HCT116 (cell line): ENCODE measurements at regions not wholly inside any gene's neighbourhood (a gene's known extent, or its start where the extent isn't known, plus 50 kb on each side); places are given as distances from the start of the nearest gene placed in this dataset.

Experiments
- ATAC-seq: fragments of 200-7000 bp; cut with Tn5 transposase; 2 replicates; pipeline ENCODE4 v1.9.1; 2020; ENCODE audit warnings: mild to moderate bottlenecking, moderate library complexity
- BruUV-seq: library from RNA; stranded (reverse); fragments of 400-500 nt; replicated peaks from 2 replicates; lab custom pipeline; 2021; lab: Mats Ljungman, UMichigan
- CTCF ChIA-PET: fragments of 300-600 bp; sonication (Branson Sonifier 250); formaldehyde crosslinking; loops from one replicate; lab custom pipeline; 2021; ENCODE audit warnings: antibody characterized with exemption; lab: Charles Lee
- POLR2A ChIA-PET: fragments of 300-600, 350-600 bp; sonication (Branson Sonifier 250); formaldehyde crosslinking; loops from one replicate; lab custom pipeline; 2021; ENCODE audit warnings: antibody characterized with exemption; lab: Charles Lee
- RAD21 ChIA-PET, 2 experiments: fragments of 300-600 bp; sonication (Branson Sonifier 250); formaldehyde crosslinking; loops; one replicate each; lab custom pipeline; 2023; ENCODE audit warnings: low total read pairs in 2 of 2; ENCODE audit not compliant: uncharacterized antibody in 2 of 2, unreplicated experiment in 2 of 2, low non-redundant PET in 1 of 2; lab: Charles Lee
- DNase-seq: peaks from one replicate; pipeline ENCODE4 v3.0.0-alpha.2; 2010; ENCODE audit warnings: low read depth, low spot score
- H2AFZ ChIP-seq: fragments of 200-600 bp; shearing (Covaris generic), sonication (generic); 2 replicates; pipeline ENCODE4 v1.6.1; 2017; ENCODE audit warnings: low read depth, mixed run types, mixed read lengths, antibody characterized with exemption, low read length; ENCODE audit not compliant: poor library complexity, severe bottlenecking
- H3K27ac ChIP-seq: 2 replicates; pipeline ENCODE4 v1.5.1; 2012; ENCODE audit warnings: low read depth, low read length
- H3K27me3 ChIP-seq: fragments of 200-600 bp; sonication (generic); 2 replicates; pipeline ENCODE4 v1.6.1; 2016; ENCODE audit warnings: mixed run types, low read length, mixed read lengths; ENCODE audit not compliant: insufficient read depth
- H3K36me3 ChIP-seq, 2 experiments: fragments of 200-500 bp in 1 of 2; fragments of 200-600 bp in 1 of 2; sonication (Bioruptor generic) in 1 of 2; sonication (generic) in 1 of 2; 2 replicates each; pipeline versions ENCODE4 v1.5.1 to v1.6.1; 2014 to 2016; ENCODE audit warnings: low read length in 2 of 2, inconsistent platforms in 1 of 2, mixed read lengths in 1 of 2, mixed run types in 1 of 2; ENCODE audit not compliant: insufficient read depth in 2 of 2, control insufficient read depth in 1 of 2
- H3K4me1 ChIP-seq, 2 experiments: fragments of 200-600 bp in 1 of 2; sonication (generic) in 1 of 2; 2 replicates each; pipeline versions ENCODE4 v1.5.1 to v1.6.1; 2012 to 2017; ENCODE audit warnings: low read length in 2 of 2, inconsistent platforms in 1 of 2, mild to moderate bottlenecking in 1 of 2, mixed read lengths in 1 of 2, mixed run types in 1 of 2, moderate library complexity in 1 of 2; ENCODE audit not compliant: insufficient read depth in 2 of 2, control insufficient read depth in 1 of 2
- H3K4me2 ChIP-seq: fragments of 200-600 bp; sonication (generic); 2 replicates; pipeline ENCODE4 v1.6.1; 2017; ENCODE audit warnings: mixed run types, low read length, mixed read lengths
- H3K4me3 ChIP-seq, 2 experiments: fragments of 200-600 bp in 1 of 2; sonication (generic) in 1 of 2; replicated peaks in 1 of 2; 2 replicates each; pipeline ENCODE4 v1.5.1; 2011 to 2016; ENCODE audit warnings: low read length in 2 of 2, control low read depth in 1 of 2, low read depth in 1 of 2, mild to moderate bottlenecking in 1 of 2, mixed read lengths in 1 of 2, mixed run types in 1 of 2
- H3K79me2 ChIP-seq: fragments of 200-600 bp; sonication (generic); 2 replicates; pipeline ENCODE4 v1.6.1; 2017; ENCODE audit warnings: mild to moderate bottlenecking, mixed run types, low read length, moderate library complexity, mixed read lengths; ENCODE audit not compliant: insufficient read depth
- H3K9ac ChIP-seq: fragments of 200-600 bp; sonication (generic); 2 replicates; pipeline ENCODE4 v1.6.1; 2016; ENCODE audit warnings: low read length, mixed read lengths
- H3K9me2 ChIP-seq: fragments of 200-600 bp; sonication (generic), shearing (Covaris generic); 2 replicates; pipeline ENCODE4 v1.6.1; 2017; ENCODE audit warnings: mixed run types, mild to moderate bottlenecking, moderate library complexity; ENCODE audit not compliant: insufficient read depth
- H3K9me3 ChIP-seq, 2 experiments: fragments of 200-500 bp in 1 of 2; fragments of 200-600 bp in 1 of 2; sonication (Bioruptor generic) in 1 of 2; sonication (generic) in 1 of 2; 2 replicates each; pipeline ENCODE4 v1.6.1; 2014 to 2017; ENCODE audit warnings: low read length in 2 of 2, mixed read lengths in 2 of 2, inconsistent platforms in 1 of 2, low read depth in 1 of 2, mild to moderate bottlenecking in 1 of 2, mixed run types in 1 of 2, moderate library complexity in 1 of 2; ENCODE audit not compliant: control insufficient read depth in 1 of 2, insufficient read depth in 1 of 2
- H4K20me1 ChIP-seq: fragments of 200-600 bp; sonication (generic), shearing (Covaris generic); 2 replicates; pipeline ENCODE4 v1.6.1; 2017; ENCODE audit warnings: mixed run types, mild to moderate bottlenecking, moderate library complexity; ENCODE audit not compliant: insufficient read depth
- EGR1 ChIP-seq: IDR thresholded peaks from 2 replicates; pipeline ENCODE4 v1.6.1; 2012; ENCODE audit warnings: low read depth
- FOSL1 ChIP-seq: IDR thresholded peaks from 2 replicates; pipeline ENCODE4 v1.6.1; 2012; ENCODE audit warnings: low read depth
- JUND ChIP-seq: IDR thresholded peaks from 2 replicates; pipeline ENCODE4 v1.6.1; 2012
- MAX ChIP-seq: IDR thresholded peaks from 2 replicates; pipeline ENCODE4 v1.6.1; 2012
- POLR2A ChIP-seq: IDR thresholded peaks from 2 replicates; pipeline ENCODE4 v1.7.0; 2011; ENCODE audit warnings: borderline replicate concordance; ENCODE audit not compliant: insufficient read depth, insufficient read length; ENCODE audit errors: extremely low read depth
- SIN3A ChIP-seq: IDR thresholded peaks from 2 replicates; pipeline ENCODE4 v1.6.1; 2012; ENCODE audit warnings: low read depth
- SP1 ChIP-seq: IDR thresholded peaks from 2 replicates; pipeline ENCODE4 v1.6.1; 2012; ENCODE audit warnings: low read depth
- SRF ChIP-seq: IDR thresholded peaks from 2 replicates; pipeline ENCODE4 v1.6.1; 2012; ENCODE audit warnings: low read depth
- ZBTB33 ChIP-seq: IDR thresholded peaks from 2 replicates; pipeline ENCODE4 v1.6.1; 2011; ENCODE audit warnings: mild to moderate bottlenecking, low read length, moderate library complexity; ENCODE audit not compliant: insufficient replicate concordance; ENCODE audit errors: extremely low read depth
- ZNF274 ChIP-seq: fragments of 200-500 bp; sonication (Bioruptor generic); IDR thresholded peaks from 2 replicates; pipeline ENCODE4 v1.6.1; 2014; ENCODE audit warnings: mild to moderate bottlenecking, low read depth, low read length, inconsistent platforms
- intact Hi-C: fragments of 100-400 bp; cut with micrococcal nuclease; formaldehyde crosslinking; loops from 2 replicates; pipeline ENCODE4 v1.10.0; 2022

GRCh38 chr5:89067362-89067761 is 184.4 kb upstream of the MEF2C start:
- Histone ChIP-seq H3K27me3 (no peaks in the 10 kb centered on the region), H3K9me2 (no peaks in the 10 kb centered on the region), H3K9me3 (no peaks in the 10 kb centered on the region), H2AFZ (no peak overlapping the region), H4K20me1 (no peaks in the 10 kb centered on the region), H3K4me2 (no peak overlapping the region), H3K4me1 (no peaks in the 10 kb centered on the region), H3K4me3 (no peak overlapping the region), H3K36me3 (no peaks in the 10 kb centered on the region), H3K9ac (no peak overlapping the region), H3K27ac (no peak overlapping the region), H3K79me2 (no peaks in the 10 kb centered on the region)
- intact Hi-C loops: no loop called here
- CTCF ChIA-PET: no interaction called here
- TF ChIP-seq SIN3A (no peak), FOSL1 (no peak)
- POLR2A ChIA-PET: no interaction called here
- no peak for DNase-seq
- no peak for ATAC-seq
- RAD21 ChIA-PET: no interaction called here
- no TSS peak for BruUV-seq

- no TSS peak for BruUV-seq
- intact Hi-C loops: no loop called here
- Histone ChIP-seq H3K9ac (no peak overlapping the region), H3K79me2 (no peaks in the 10 kb centered on the region), H3K4me2 (no peak overlapping the region), H3K27ac (no peak overlapping the region), H3K36me3 (no peaks in the 10 kb centered on the region), H3K27me3 (no peaks in the 10 kb centered on the region), H3K9me3 (no peaks in the 10 kb centered on the region), H3K4me3 (no peak overlapping the region), H3K4me1 (no peaks in the 10 kb centered on the region), H3K9me2 (no peaks in the 10 kb centered on the region), H2AFZ (no peak overlapping the region), H4K20me1 (no peaks in the 10 kb centered on the region)
- DNase-seq: no peak
- no peak for ATAC-seq
- RAD21 ChIA-PET: no interaction called here
- POLR2A ChIA-PET: no interaction called here
- CTCF ChIA-PET: no interaction called here
- no peak for TF ChIP-seq JUND
- TF ChIP-seq SP1: no peak
- no peak for TF ChIP-seq MAX
These were observed 182.9 kb upstream of the MEF2C start for GRCh38 chr5:89065919-89066318.

- Histone ChIP-seq H3K4me3 (no peak overlapping the region), H3K27ac (no peak overlapping the region), H3K9me3 (no peaks in the 10 kb centered on the region), H2AFZ (no peak overlapping the region), H3K9ac (no peak overlapping the region), H4K20me1 (no peaks in the 10 kb centered on the region), H3K27me3 (no peaks in the 10 kb centered on the region), H3K9me2 (no peaks in the 10 kb centered on the region), H3K4me1 (no peaks in the 10 kb centered on the region), H3K4me2 (no peak overlapping the region), H3K79me2 (no peaks in the 10 kb centered on the region), H3K36me3 (no peaks in the 10 kb centered on the region)
- ChIA-PET POLR2A (no interaction called here), CTCF (no interaction called here), RAD21 (no interaction called here)
- no peak for TF ChIP-seq POLR2A
- no peak for TF ChIP-seq MAX
- TF ChIP-seq ZNF274: no peak
- no peak for TF ChIP-seq EGR1
- no peak for TF ChIP-seq SRF
- TF ChIP-seq ZBTB33: no peak
- no peak for TF ChIP-seq JUND
- ATAC-seq (no peak), DNase-seq (no peak)
- BruUV-seq: no TSS peak
- intact Hi-C loops: no loop called here
These were observed 181.8 kb upstream of the MEF2C start for GRCh38 chr5:89064736-89065135.
